ENCODE measurements at regions not wholly inside any gene's neighbourhood (a gene's known extent, or its start where the extent isn't known, plus 50 kb on each side); places are given as distances from the start of the nearest gene placed in this dataset.
"Not testable (repeated sequence)": the region's sequence is repeated elsewhere in the genome, so short reads cannot be mapped to it uniquely, and the experiment has no call there.

GRCh38 chr6:14997507-14997906, 248.4 kb upstream of the JARID2 start:
- in situ Hi-C loops (cut with MboI; ENCODE audit: low sequenced_read_pairs): no loop called here

- in situ Hi-C loops (cut with MboI; ENCODE audit: low sequenced_read_pairs): no loop called here
Observed at GRCh38 chr6:14999106-14999505, 246.8 kb upstream of the JARID2 start.

GRCh38 chr6:15001326-15001910, 244.5 kb upstream of the JARID2 start:
- in situ Hi-C loops (cut with MboI; ENCODE audit: low sequenced_read_pairs): no loop called here

DNA sequence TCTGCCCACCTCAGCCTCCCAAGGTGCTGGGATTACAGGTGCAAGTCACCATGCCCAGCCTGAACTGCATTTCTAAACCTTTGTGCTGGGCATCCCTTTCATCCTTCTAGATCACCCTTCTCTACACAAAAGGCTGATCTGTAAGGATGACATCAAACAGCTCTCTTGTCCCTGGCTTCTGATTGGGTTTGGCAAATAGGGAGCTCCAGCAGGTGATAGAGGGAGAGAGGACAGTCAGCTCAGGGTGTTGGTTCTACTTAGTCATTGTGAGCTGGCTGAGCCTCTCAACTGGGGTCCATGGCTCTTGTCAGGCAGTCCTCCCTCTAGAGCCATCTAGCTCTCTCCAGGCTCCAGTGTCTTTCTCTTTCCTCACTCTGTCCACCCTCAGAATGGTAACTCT, 237.6 kb upstream of the JARID2 start:
- in situ Hi-C loops (cut with MboI; ENCODE audit: low sequenced_read_pairs): no loop called here

- in situ Hi-C loops (cut with MboI; ENCODE audit: low sequenced_read_pairs): no loop called here
Observed at GRCh38 chr6:15014958-15015357, 230.9 kb upstream of the JARID2 start.

- in situ Hi-C loops (cut with MboI; ENCODE audit: low sequenced_read_pairs): no loop called here
Observed at GRCh38 chr6:15016813-15017212, 229.1 kb upstream of the JARID2 start.

- in situ Hi-C loops (cut with MboI; ENCODE audit: low sequenced_read_pairs): no loop called here
Observed at GRCh38 chr6:15017261-15017660, 228.6 kb upstream of the JARID2 start.

GRCh38 chr6:15017803-15018202, 228.1 kb upstream of the JARID2 start:
- in situ Hi-C loops (cut with MboI; ENCODE audit: low sequenced_read_pairs): no loop called here

DNA sequence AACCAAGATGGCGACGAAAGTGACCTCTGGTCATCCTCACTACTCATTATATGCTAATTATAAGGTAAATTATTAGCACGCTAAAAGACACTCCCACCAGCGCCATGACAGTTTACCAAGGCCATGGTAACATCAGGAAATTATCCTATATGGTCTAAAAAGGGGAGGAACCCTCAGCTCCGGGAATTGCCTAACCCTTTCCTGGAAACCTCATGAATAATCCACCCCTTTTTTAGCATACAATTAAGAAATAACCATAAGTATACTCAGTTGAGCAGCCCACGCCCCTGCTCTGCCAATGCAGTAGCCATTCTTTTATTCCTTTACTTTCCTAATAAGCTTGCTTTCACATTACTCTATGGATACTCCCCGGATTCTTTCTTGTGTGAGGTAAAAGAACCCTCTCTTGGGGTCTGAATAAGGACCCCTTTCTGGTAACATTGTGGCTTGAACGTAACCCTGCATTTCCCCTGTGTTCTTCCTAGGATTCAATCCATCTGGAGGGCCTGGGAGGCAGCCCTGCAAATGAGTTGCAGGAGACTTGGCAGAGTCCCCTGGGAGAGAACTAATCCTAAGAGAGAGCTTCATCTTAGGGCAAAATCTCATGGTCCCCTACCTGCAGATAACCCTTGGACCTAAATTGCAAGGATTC, 225.6 kb upstream of the JARID2 start:
- in situ Hi-C loops (cut with MboI; ENCODE audit: low sequenced_read_pairs): no loop called here

DNA sequence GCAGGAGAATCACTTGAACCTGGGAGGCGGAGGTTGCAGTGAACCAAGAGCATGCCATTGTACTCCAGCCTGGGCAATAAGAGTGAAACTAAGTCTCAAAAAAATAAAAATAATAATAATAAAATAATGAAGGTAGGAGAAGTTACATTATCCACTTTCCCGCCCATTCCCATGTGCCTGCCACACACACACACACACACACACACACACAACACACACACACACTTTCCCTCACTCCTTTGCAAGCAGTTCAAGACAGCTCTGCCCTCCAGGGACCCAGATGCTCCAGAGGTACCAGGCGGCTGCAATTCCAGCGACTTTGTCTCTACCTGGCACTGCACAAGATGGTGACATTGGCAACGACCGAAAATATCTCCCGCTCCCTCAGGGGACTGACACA, 224.8 kb upstream of the JARID2 start:
- in situ Hi-C loops (cut with MboI; ENCODE audit: low sequenced_read_pairs): no loop called here

DNA sequence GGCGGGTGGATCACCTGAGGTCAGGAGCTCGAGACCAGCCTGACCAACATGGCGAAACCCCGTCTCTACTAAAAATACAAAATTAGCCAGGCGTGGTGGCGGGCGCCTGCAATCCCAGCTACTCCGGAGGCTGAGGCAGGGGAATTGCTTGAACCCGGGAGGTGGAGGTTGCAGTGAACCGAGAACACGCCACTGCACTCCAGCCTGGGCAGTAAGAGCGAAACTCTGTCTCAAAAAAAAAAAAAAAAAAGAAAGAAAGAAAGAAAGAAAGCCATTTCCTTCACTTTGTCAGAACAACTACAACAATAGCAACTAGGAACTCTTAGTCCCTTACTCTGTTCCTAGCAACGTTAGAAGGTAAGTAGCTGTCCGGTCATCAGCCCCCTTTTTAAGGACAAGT, 222.9 kb upstream of the JARID2 start:
- in situ Hi-C loops (cut with MboI; ENCODE audit: low sequenced_read_pairs): not testable (repeated sequence)

GRCh38 chr6:15023448-15023847, 222.4 kb upstream of the JARID2 start:
- in situ Hi-C loops (cut with MboI; ENCODE audit: low sequenced_read_pairs): no loop called here

DNA sequence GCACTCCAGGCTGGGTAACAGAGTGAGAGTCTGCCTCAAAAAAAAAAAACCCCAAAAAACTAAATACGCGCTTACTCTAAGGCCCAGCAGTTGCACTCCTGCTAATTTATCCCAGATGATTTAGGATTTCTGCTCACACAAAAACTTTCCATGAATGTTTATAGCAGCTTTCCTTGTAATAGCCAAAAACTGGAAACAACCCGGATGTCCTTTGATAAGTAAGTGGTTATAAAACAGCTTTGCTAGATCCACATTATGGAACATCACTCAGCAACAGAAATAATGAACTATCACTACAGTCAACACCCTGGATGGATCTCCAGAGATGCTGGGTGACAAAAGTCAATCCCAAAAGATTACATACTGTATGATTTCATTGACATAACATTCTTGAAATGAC, 220.4 kb upstream of the JARID2 start:
- in situ Hi-C loops (cut with MboI; ENCODE audit: low sequenced_read_pairs): no loop called here

DNA sequence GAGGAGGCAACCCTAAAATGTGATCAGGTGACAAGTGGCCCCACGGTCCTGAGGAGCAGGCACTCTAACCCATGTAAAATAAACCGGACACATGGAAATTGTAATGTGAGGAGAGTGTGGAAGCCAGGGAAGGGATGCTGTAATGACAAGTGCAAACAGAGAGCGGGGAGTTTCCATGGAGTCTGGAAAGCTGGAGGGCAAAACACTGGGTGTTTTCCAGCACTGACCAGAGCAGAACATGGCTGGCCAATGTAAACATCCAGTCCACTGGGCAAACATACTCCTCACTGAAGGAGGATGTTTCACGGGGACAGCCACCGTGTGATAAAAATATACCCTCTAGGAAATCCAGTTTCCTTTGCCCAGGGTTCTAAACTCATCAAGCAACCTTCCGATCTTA, 219.0 kb upstream of the JARID2 start:
- in situ Hi-C loops (cut with MboI; ENCODE audit: low sequenced_read_pairs): no loop called here

- in situ Hi-C loops (cut with MboI; ENCODE audit: low sequenced_read_pairs): no loop called here
Observed at GRCh38 chr6:15027472-15027871, 218.4 kb upstream of the JARID2 start.

- in situ Hi-C loops (cut with MboI; ENCODE audit: low sequenced_read_pairs): no loop called here
Observed at GRCh38 chr6:15032015-15032414, 213.9 kb upstream of the JARID2 start.

DNA sequence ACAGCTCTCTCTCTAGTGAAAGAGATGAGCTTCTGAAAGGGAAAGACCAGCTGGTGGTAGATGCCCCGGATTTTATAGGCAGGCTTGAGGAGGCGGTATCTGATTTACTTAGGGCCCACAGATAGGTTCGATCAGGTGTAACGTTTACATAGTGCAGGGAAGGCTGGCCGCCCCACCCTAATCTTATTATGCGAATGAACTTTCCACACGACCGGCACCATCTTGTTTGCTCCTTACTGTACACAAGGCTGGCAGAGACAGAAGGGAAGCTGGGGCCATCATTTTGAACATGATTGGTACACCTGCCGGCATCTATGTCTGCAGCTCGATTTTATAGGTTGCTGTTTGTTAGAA, 212.0 kb upstream of the JARID2 start:
- in situ Hi-C loops (cut with MboI; ENCODE audit: low sequenced_read_pairs): no loop called here

DNA sequence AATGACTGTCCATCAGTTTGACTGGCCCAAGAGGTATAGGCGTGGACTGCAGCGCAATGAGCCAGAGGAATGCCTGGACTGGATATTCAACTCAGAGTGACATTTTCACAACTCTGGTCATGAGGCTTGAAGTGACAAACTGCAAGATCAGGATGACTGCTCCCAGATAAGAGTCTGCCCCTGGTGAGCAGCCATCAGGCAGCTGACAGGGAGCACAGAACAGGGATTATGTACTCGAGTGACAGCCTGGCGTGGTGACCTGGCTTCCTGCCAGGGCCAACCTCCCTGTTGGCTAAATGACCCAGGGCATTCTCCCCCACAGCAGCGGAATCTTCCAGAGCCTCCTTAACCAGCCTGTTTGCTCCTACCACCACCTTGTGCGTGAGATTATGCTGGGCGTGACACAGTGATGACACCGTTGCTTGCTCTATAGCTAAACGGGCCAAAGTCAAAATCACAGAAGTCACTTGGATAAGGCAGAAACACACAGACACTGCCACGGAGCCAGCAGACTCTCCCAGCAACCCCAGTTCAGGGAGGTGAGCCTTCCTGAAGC, 209.1 kb upstream of the JARID2 start:
- in situ Hi-C loops (cut with MboI; ENCODE audit: low sequenced_read_pairs): no loop called here

DNA sequence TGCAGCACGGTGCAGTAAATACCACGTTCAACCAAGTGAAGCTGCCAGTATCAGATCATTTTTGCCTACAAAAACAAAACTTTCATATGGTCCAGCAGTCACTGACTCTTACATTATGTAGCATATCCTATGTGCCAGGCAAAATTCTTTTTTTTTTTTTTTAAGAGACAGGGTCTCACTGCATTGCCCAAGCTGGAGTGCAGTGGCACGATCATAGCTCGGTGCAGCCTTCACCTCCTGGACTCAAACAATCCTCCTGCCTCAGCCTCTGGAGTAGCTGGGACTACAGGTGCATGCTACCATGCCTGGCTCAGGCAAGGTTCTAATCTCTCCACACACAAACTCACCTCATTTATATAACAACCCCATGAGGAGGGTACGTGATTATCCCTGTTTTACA, 208.6 kb upstream of the JARID2 start:
- in situ Hi-C loops (cut with MboI; ENCODE audit: low sequenced_read_pairs): no loop called here

DNA sequence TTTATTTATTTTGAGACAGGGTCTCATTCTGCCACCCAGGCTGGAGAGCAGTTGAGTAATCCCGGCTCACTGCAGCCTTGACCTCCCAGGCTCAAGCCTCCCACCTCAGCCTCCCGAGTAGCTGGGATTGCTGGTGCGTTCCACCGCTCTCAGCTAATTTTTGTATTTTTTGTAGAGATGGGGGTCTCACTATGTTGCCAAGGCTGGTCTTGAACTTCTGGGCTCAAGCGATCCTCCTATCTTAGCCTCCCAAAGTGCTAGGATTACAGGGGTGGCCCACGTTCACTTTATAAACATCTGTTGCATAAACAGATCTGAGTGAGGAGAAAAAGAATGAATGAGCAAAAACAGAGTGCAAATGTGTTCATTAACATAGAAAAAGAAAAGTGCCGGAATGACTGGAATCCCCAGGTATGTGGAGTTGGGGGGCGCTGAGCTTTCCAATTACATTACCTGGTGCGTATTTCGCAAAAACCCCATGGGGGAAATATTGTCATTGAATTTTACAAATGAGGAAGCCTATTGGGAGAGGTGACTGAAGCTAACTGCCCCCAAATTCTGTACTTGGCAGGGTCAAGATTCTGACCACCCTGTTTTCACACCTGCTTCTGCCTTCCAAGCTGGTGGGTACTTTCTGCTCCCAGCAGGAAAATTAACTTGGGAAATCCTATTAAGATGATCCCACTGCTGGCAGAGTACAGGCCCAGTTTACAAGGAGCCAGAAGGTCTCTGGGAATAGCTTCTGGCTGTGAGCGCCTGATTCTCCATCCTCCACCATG, 207.7 kb upstream of the JARID2 start:
- in situ Hi-C loops (cut with MboI; ENCODE audit: low sequenced_read_pairs): no loop called here

GRCh38 chr6:15039136-15039535, 206.7 kb upstream of the JARID2 start:
- in situ Hi-C loops (cut with MboI; ENCODE audit: low sequenced_read_pairs): no loop called here

GRCh38 chr6:15042938-15043337, 202.9 kb upstream of the JARID2 start:
- in situ Hi-C loops (cut with MboI; ENCODE audit: low sequenced_read_pairs): no loop called here
